ENCODE measurements at regions not wholly inside any gene's neighbourhood (a gene's known extent, or its start where the extent isn't known, plus 50 kb on each side); places are given as distances from the start of the nearest gene placed in this dataset.
"Not testable (repeated sequence)": the region's sequence is repeated elsewhere in the genome, so short reads cannot be mapped to it uniquely, and the experiment has no call there.

- DNase-seq, result no peak
These were observed 213.0 kb upstream of the IL12B start for GRCh38 chr5:159543326-159543725.

GRCh38 chr5:159545156-159545555, 214.9 kb upstream of the IL12B start:
- no peak for DNase-seq

GRCh38 chr5:159547466-159548195, 217.3 kb upstream of the IL12B start:
- no peak for DNase-seq

- no peak for DNase-seq
These were observed 218.2 kb upstream of the IL12B start for GRCh38 chr5:159548517-159548916.

- DNase-seq, result no peak
These were observed 218.8 kb upstream of the IL12B start for GRCh38 chr5:159549046-159549445.

- no peak for DNase-seq
These were observed 220.7 kb upstream of the IL12B start for GRCh38 chr5:159550951-159551350.

GRCh38 chr5:159552751-159553150, 222.5 kb upstream of the IL12B start:
- DNase-seq, result no peak

GRCh38 chr5:159553792-159554191, 223.5 kb upstream of the IL12B start:
- no peak for DNase-seq

GRCh38 chr5:159555084-159555483, 224.8 kb upstream of the IL12B start:
- no peak for DNase-seq

- DNase-seq, result no peak
These were observed 229.1 kb upstream of the IL12B start for GRCh38 chr5:159559337-159559736.

- DNase-seq, result no peak
These were observed 229.8 kb upstream of the IL12B start for GRCh38 chr5:159560088-159560487.

GRCh38 chr5:159564031-159564430, 233.7 kb upstream of the IL12B start:
- DNase-seq, result no peak

- no peak for DNase-seq
These were observed 236.5 kb upstream of the IL12B start for GRCh38 chr5:159566832-159567231.

- DNase-seq, result no peak
These were observed 237.2 kb upstream of the IL12B start for GRCh38 chr5:159567461-159567860.

- peak; percentile 37 for DNase-seq
These were observed 241.4 kb upstream of the IL12B start for GRCh38 chr5:159571501-159572244.

- no peak for DNase-seq
These were observed 246.6 kb upstream of the IL12B start for GRCh38 chr5:159576902-159577301.

- DNase-seq, result peak; percentile 66
These were observed 251.4 kb upstream of the IL12B start for GRCh38 chr5:159581502-159582249.

- no peak for DNase-seq
These were observed 252.7 kb upstream of the IL12B start for GRCh38 chr5:159582756-159583541.

GRCh38 chr5:159586921-159587320, 256.6 kb upstream of the IL12B start:
- no peak for DNase-seq

- no peak for DNase-seq
These were observed 258.7 kb upstream of the IL12B start for GRCh38 chr5:159588941-159589340.

GRCh38 chr5:159593518-159594073, 263.3 kb upstream of the IL12B start:
- no peak for DNase-seq

- not testable (repeated sequence) for DNase-seq
These were observed 265.3 kb upstream of the IL12B start for GRCh38 chr5:159595561-159595960.

- DNase-seq, result no peak
These were observed 270.9 kb upstream of the IL12B start for GRCh38 chr5:159601216-159601615.

All from COR-L47 (cell line).